ENCODE measurements at regions not wholly inside any gene's neighbourhood (a gene's known extent, or its start where the extent isn't known, plus 50 kb on each side); places are given as distances from the start of the nearest gene placed in this dataset.
A peak's percentile ranks its signal among the peaks of the same experiment; 100 is the strongest.

DNA sequence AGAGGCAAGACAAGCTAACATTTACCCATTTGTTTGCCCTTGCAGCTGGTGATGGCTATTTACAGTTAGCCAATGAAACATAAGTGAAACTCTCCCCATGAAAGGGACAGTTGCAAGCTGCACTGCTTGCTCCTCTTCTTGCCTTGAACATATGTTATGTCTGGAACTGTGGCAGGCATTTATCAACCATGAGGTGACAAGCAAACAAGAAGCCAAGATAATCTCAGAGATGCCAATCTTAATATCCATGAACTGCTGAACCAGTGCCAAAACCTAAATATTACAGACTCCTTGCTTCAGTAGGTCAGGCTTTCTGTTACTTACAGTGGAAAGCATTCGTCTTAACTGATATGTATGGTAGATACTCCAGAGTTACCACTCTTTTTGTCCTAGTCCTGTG, 133.4 kb downstream of the ACTBL2 start:
- peaks cover 22% of the 10 kb centered on the region for H3K4me1 Mint-ChIP-seq

DNA sequence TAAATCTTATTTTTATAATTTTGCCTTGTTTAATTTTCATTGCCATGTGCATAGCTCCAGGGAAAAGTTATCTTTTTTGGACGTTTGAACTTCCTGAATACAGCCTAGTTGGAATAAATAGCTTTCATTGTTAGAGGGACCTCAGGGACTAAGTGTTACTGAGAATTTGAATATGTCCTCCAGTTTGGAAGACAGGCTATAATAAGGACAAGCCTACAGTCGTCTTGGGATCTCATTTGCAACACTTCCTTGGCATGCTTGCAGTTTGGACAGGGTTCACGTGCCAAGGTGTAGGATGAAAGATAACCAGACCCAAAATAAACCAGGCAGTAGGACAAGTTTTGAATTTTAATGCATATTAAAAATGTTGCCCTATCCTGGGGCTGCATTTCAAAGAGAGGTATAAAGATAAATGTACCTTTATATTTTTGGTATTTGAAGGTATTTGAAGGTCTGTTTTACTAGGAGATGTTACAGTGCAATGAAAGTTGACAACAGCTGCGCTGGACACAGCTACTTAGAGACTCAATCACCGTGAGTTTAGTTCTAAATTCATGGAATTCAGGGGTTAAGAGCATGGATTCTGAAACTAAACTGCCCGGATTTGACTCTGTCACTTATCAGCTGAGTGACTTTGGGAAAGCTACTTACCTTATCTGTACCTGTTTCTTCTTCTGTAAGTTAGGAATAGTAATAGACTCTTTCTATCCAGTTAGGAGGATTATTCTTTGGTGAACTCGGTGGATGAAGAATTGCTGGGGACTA, 134.1 kb downstream of the ACTBL2 start:
- no peaks in the 10 kb centered on the region for H3K9me3 Mint-ChIP-seq
- H3K4me3 Mint-ChIP-seq: peak overlapping the region in 1 of 3 experiments; percentile 34
- H3K27ac Mint-ChIP-seq: peak overlapping the region; percentile 13 to 63 (median 21)
- no peaks in the 10 kb centered on the region for H3K27me3 Mint-ChIP-seq (ENCODE audit: low read depth)
- H3K4me1 Mint-ChIP-seq: peaks cover 22% of the 10 kb centered on the region
- H3K36me3 Mint-ChIP-seq (ENCODE audit: low read depth): no peaks in the 10 kb centered on the region
- TF ChIP-seq, protein P1, sequence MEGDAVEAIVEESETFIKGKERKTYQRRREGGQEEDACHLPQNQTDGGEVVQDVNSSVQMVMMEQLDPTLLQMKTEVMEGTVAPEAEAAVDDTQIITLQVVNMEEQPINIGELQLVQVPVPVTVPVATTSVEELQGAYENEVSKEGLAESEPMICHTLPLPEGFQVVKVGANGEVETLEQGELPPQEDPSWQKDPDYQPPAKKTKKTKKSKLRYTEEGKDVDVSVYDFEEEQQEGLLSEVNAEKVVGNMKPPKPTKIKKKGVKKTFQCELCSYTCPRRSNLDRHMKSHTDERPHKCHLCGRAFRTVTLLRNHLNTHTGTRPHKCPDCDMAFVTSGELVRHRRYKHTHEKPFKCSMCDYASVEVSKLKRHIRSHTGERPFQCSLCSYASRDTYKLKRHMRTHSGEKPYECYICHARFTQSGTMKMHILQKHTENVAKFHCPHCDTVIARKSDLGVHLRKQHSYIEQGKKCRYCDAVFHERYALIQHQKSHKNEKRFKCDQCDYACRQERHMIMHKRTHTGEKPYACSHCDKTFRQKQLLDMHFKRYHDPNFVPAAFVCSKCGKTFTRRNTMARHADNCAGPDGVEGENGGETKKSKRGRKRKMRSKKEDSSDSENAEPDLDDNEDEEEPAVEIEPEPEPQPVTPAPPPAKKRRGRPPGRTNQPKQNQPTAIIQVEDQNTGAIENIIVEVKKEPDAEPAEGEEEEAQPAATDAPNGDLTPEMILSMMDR (IDR thresholded peaks at IDR 0.05; ENCODE audit: unreplicated experiment in 3 of 3): no peak

More for the DNA sequence above, 133.4 kb downstream of the ACTBL2 start:
- TF ChIP-seq, protein P1 (IDR thresholded peaks at IDR 0.05; ENCODE audit: unreplicated experiment in 3 of 3): no peak
- Mint-ChIP-seq H3K4me3 (peak overlapping the region in 1 of 3 experiments; percentile 34), H3K27ac (peak overlapping the region; percentile 13 to 63 (median 21)), H3K9me3 (no peaks in the 10 kb centered on the region), H3K27me3 (ENCODE audit: low read depth) (no peaks in the 10 kb centered on the region), H3K36me3 (ENCODE audit: low read depth) (no peaks in the 10 kb centered on the region)

DNA sequence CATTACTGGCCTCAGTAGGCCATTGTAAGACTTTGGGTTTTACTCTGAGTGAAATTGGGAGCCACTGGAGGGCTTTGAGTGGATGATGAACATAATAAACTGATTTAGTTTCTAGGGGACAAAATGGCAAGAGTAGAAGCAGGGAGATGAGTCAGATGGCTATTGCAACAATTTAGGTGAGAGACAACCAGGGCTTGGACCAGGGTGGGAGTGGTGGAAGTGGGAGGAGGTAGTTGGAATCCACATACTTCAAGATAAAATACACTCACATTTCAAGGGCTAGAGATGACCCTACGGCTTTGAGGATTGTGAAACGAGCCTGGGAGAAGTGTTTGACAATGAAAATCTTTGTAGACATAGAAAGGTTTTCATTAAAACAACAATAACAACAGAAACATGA, 136.3 kb downstream of the ACTBL2 start:
- Mint-ChIP-seq H3K36me3 (ENCODE audit: low read depth) (no peaks in the 10 kb centered on the region), H3K9me3 (no peaks in the 10 kb centered on the region), H3K4me1 (peaks cover 22% of the 10 kb centered on the region), H3K27ac (no peak overlapping the region), H3K4me3 (no peak overlapping the region), H3K27me3 (ENCODE audit: low read depth) (no peaks in the 10 kb centered on the region)
- TF ChIP-seq, protein P1 (IDR thresholded peaks at IDR 0.05; ENCODE audit: unreplicated experiment in 3 of 3): no peak

DNA sequence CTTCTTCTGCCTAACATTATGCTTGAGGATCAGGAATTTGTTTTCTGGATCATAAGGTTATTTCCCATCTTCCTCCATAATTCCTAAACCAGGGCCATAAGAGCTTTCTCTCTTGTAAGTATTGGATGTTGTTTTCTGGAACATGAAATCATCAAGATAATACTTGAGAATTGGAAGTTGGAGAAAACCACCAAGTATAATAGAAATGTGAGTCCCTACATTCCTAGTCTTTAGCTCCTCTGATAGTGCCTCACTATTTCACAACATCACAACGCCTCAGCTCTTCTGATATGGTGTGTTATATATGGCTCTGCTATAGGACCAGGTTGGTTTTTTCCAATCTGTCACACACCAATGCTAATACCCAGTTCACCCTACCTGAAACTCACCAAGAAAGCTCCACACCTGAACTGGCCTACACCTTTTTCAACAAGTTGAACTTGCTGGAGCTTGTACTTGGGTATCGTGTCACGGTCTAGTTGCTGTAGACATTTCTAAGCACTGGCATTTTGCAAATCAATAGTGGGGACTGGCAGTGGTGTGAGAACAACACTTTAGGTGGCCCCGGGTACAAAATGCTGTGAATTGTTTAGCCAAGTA, 141.1 kb downstream of the ACTBL2 start:
- Mint-ChIP-seq H3K27ac (no peak overlapping the region), H3K4me3 (no peak overlapping the region), H3K4me1 (peaks cover 4% of the 10 kb centered on the region), H3K9me3 (no peaks in the 10 kb centered on the region), H3K27me3 (ENCODE audit: low read depth) (no peaks in the 10 kb centered on the region), H3K36me3 (ENCODE audit: low read depth) (no peaks in the 10 kb centered on the region)
- TF ChIP-seq, protein P1 (IDR thresholded peaks at IDR 0.05; ENCODE audit: unreplicated experiment in 3 of 3): no peak

DNA sequence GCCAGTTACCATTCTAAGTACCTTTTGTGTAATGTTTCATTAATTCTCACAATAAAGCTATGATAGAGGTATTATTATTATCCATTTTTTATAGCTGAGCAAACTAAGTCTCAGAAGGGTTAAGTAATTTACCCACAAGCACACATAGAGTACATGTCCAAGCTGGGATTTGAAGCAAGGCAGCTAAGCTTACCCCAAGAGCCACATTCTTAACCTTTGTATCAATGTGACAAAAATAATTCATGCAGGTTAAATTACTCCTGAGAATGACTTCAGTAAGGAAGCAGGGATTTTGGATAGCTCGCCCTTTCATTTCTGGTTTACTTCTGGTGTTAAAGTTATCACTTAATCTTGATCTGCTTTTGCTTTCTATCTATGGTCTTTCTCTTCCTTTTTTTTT, 141.9 kb downstream of the ACTBL2 start:
- no peaks in the 10 kb centered on the region for H3K9me3 Mint-ChIP-seq
- no peaks in the 10 kb centered on the region for H3K36me3 Mint-ChIP-seq (ENCODE audit: low read depth)
- H3K4me3 Mint-ChIP-seq: no peak overlapping the region
- H3K27me3 Mint-ChIP-seq (ENCODE audit: low read depth): no peaks in the 10 kb centered on the region
- TF ChIP-seq, protein P1 (IDR thresholded peaks at IDR 0.05; ENCODE audit: unreplicated experiment in 3 of 3): no peak
- peaks cover 8% of the 10 kb centered on the region for H3K4me1 Mint-ChIP-seq
- no peak overlapping the region for H3K27ac Mint-ChIP-seq

Data from nephron (organoid).